HG03039 (cell line): ENCODE measurements at regions not wholly inside any gene's neighbourhood (a gene's known extent, or its start where the extent isn't known, plus 50 kb on each side); places are given as distances from the start of the nearest gene placed in this dataset.
"Not testable (repeated sequence)": the region's sequence is repeated elsewhere in the genome, so short reads cannot be mapped to it uniquely, and the experiment has no call there.

Experiments
- ATAC-seq: cut with Tn5 transposase; IDR thresholded peaks from one replicate; pipeline ENCODE4 v1.9.1; 2021; ENCODE audit warnings: mild to moderate bottlenecking, moderate library complexity; ENCODE audit not compliant: unreplicated experiment

DNA sequence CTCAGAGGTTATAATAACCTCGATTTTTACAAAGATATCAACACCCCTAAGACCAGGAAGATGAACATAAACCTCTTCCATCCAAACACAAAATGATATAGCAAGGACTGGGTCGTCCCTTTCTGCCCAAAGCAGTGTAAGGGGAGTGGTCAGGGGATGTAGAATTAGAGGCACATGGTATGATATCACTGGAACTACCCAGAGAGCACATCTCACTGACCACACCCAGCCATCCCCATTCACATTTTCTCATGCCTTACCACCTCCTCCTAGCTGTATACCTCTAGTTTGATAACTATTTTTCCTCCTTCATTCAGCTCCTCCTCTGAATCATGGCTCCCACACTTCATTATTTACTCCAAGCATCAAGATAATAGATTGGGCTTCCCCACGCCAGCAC is 152.6 kb downstream of the COPS8 start:
- ATAC-seq = no peak

GRCh38 chr2:237240252-237240651 is 154.6 kb downstream of the COPS8 start:
- ATAC-seq = no peak

GRCh38 chr2:237240868-237241267 is 155.2 kb downstream of the COPS8 start:
- not testable (repeated sequence) for ATAC-seq

- no peak for ATAC-seq
Measured at GRCh38 chr2:237242091-237242536, 156.4 kb downstream of the COPS8 start.

- no peak for ATAC-seq
Measured at GRCh38 chr2:237243487-237243886, 157.8 kb downstream of the COPS8 start.

DNA sequence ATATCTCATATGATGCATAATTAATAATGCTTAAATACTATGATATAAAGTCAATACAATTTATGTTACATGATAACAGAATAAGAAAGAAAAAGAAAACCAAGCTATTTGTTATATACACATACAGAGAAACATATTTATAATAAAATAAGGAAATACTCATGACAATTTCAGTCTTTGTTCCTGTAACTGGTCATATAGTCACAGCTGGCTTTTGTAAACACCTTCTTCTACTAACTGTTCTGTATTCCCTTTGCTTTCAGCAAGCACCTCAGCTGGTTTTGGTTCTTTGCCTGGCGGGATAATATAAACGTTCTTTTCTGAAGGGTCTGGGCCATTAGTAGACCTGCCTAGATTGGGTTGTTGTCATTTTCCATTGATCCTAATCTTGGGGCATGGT is 158.5 kb downstream of the COPS8 start:
- ATAC-seq = no peak

GRCh38 chr2:237244976-237245646 is 159.4 kb downstream of the COPS8 start:
- no peak for ATAC-seq

GRCh38 chr2:237250599-237250998 is 163.4 kb downstream of the COL6A3 start:
- no peak for ATAC-seq

DNA sequence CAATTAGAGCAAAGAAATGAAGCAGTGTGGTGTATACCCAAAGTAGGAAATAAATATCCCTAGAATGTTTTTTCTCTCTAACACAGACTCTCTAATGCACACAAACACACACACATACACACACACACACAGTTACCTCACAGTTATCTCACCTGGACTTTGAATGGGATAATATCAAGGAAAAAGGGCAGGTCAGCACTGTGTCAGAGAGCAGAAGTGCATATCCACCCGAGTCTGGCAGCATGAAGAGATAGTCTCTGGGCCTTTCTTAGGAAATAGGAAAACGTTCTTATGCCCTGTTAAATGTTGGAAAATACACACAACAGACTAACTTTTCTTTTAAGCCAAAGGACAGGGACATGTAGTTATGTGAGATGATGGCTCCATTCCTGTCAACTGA is 162.0 kb downstream of the COL6A3 start:
- no peak for ATAC-seq

DNA sequence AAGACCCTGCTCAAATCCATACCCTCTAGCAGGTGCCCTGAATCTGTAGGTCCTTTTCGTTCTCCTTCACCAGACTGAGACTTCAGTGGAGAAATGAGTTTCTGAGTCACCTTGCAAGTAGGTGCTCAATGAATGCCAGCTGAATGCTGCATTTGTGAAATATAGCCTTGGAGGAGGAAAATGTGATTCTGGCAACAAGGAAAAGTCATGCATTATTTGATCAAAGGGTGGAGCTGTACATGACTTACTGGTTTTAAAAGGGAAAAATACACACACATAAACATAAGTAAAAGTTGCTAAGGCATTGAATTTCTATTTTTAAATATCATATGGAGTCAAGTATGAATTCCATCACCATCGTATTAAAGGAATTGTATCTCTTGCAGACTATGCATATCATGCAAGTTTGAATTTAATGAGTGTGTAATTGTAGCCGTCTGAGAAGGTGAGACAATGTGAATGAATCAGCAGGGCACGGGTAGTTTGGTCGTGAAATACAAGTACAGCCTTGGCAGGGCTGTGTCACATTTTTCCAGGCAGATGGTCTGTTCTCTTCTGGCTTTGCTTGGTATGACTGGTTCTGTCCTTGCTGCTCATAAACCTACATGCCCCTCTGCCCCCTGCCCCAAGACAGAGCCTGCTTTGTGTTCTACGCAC is 160.8 kb downstream of the COL6A3 start:
- ATAC-seq = no peak

DNA sequence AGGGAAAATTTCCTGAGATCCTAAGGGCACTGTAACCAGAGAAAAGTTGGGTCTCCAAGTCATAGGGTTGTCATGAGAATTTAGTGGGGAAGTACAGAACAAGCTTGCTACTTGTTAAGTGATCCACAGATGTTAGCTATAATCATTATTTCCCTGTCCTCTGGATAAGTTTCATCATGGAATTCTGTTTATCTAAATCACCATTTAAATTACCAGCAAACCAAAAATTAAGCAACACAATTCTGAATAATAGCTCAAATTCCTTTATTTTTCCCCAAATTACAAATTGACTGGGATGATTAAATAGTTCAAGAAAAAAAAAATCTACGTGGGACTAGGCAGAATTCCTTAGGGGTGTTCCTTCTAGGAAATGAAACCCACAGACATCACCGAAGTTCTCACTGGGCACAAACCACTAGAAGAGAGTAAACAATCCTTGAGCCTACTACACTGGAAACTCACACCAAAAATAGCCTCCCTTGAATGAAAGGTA is 159.5 kb downstream of the COL6A3 start:
- ATAC-seq = no peak

- ATAC-seq = no peak
Measured at GRCh38 chr2:237254911-237255578, 158.9 kb downstream of the COL6A3 start.

- no peak for ATAC-seq
Measured at GRCh38 chr2:237256887-237257286, 157.1 kb downstream of the COL6A3 start.

- ATAC-seq = no peak
Measured at GRCh38 chr2:237257471-237257951, 156.5 kb downstream of the COL6A3 start.

DNA sequence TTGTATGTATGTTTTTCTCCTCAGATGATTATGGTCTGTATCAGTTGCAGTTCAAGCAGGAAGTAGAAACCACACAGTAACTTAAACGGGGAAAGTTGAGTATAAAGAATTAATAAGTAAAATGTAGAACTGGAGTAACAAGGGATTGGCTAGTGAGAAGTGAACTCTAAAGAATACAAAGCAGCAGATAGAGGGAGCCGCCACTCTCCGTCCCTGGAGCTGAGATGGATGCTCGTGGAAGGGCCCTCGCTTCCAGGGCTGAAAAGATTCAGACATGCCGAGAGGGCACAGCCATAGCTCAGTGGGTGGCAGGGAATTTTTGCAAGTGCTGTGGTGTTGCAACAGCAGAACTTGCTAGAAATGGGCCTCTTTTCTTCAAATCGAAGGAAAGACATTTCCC is 155.8 kb downstream of the COL6A3 start:
- ATAC-seq = no peak

- ATAC-seq = no peak
Measured at GRCh38 chr2:237258615-237259014, 155.3 kb downstream of the COL6A3 start.

DNA sequence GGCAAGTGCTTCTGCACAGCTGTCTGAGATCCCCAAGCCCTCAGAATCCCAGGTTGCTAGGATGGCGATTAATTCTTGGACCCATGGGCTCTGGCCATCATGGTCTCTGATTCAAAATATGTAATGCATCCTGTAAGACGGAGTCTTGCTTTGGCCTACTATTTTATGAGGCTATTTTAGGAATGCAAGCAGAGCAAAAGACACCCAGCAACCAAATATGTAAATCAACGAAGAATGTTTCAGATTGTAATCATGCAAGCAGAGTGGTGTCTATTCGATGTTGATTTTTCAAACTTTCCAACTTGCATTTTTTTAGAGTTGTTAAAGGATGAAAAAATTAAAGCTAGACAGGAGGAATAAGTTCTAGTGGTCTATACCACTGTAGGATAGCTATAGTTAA is 154.8 kb downstream of the COL6A3 start:
- no peak for ATAC-seq

GRCh38 chr2:237260039-237260620 is 153.8 kb downstream of the COL6A3 start:
- no peak for ATAC-seq

DNA sequence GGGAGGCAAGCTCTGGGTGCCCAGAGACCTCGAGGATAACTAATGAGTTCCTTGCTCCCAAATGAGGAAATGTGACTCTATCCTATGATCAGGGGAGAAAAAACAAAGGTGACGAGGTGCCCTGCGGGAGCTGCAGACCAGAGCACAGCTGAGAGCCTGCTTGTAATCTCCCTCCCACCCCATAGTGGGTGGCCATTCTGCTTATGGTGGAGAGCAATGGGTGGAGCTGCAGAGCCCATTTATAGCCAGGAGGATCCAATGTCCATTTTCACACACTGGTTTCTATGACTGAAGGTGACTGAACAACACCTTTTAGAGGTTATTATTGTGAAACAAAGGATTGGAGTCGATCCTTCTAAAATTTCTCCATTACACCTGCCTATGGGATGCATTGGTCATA is 153.3 kb downstream of the COL6A3 start:
- ATAC-seq = no peak

- no peak for ATAC-seq
Measured at GRCh38 chr2:237261327-237261726, 152.6 kb downstream of the COL6A3 start.
